Ovary (tissue), 3 donors: ENCODE measurements at regions not wholly inside any gene's neighbourhood (a gene's known extent, or its start where the extent isn't known, plus 50 kb on each side); places are given as distances from the start of the nearest gene placed in this dataset.

Experiments
- CTCF ChIP-seq, 3 donors: fragments of 450-650 bp in 2 of 3; fragments of 200-600 bp in 1 of 3; IDR thresholded peaks; one replicate each; pipeline versions ENCODE4 v1.5.1 to v1.8.0; 2016 to 2022; ENCODE audit warnings: antibody characterized with exemption in 3 of 3, mild to moderate bottlenecking in 1 of 3
- POLR2A ChIP-seq: fragments of 450-650 bp; IDR thresholded peaks from one replicate; pipeline ENCODE4 v1.6.1; 2017; ENCODE audit warnings: antibody characterized with exemption, mild to moderate bottlenecking, moderate library complexity
- donor health status: DM: no; HTN: no; CAD: no.

GRCh38 chr13:78129823-78130222 is 211.2 kb upstream of the EDNRB start:
- TF ChIP-seq CTCF (IDR thresholded peaks at IDR 0.05) (no peak), POLR2A (no peak)
